Suppressor macrophage (primary cell): ENCODE measurements at regions not wholly inside any gene's neighbourhood (a gene's known extent, or its start where the extent isn't known, plus 50 kb on each side); places are given as distances from the start of the nearest gene placed in this dataset.
A peak's percentile ranks its signal among the peaks of the same experiment; 100 is the strongest.

ENCODE experiments used
- DNase-seq, 4 experiments: peaks; one replicate each; pipeline ENCODE4 v3.0.0-alpha.2; 2020 to 2022

- no peak for DNase-seq
Observed at GRCh38 chr2:148567716-148568115, 76.8 kb upstream of the EPC2 start.

- no peak for DNase-seq
Observed at GRCh38 chr2:148568597-148568996, 76.0 kb upstream of the EPC2 start.

- no peak for DNase-seq
Observed at GRCh38 chr2:148569221-148569620, 75.3 kb upstream of the EPC2 start.

- no peak for DNase-seq
Observed at GRCh38 chr2:148570989-148571388, 73.6 kb upstream of the EPC2 start.

GRCh38 chr2:148577845-148578492 lies 66.6 kb upstream of the EPC2 start:
- no peak for DNase-seq

GRCh38 chr2:148578493-148578884 lies 66.1 kb upstream of the EPC2 start:
- DNase-seq, result no peak

GRCh38 chr2:148582679-148583511 lies 61.7 kb upstream of the EPC2 start:
- no peak for DNase-seq

- DNase-seq, result no peak
Observed at GRCh38 chr2:148585696-148586095, 58.9 kb upstream of the EPC2 start.

GRCh38 chr2:148586522-148587128 lies 57.9 kb upstream of the EPC2 start:
- DNase-seq, result no peak

GRCh38 chr2:148590612-148591011 lies 53.9 kb upstream of the EPC2 start:
- DNase-seq, result no peak

- DNase-seq, result peak; percentile 9 to 42 (median 34)
Observed at GRCh38 chr2:148592791-148593190, 51.8 kb upstream of the EPC2 start.

GRCh38 chr2:148593421-148593820 lies 51.1 kb upstream of the EPC2 start:
- DNase-seq, result no peak

- DNase-seq, result no peak
Observed at GRCh38 chr2:148594216-148594615, 50.3 kb upstream of the EPC2 start.
